Keratinocyte (primary cell): ENCODE measurements at regions not wholly inside any gene's neighbourhood (a gene's known extent, or its start where the extent isn't known, plus 50 kb on each side); places are given as distances from the start of the nearest gene placed in this dataset.

ENCODE experiments used
- CTCF ChIP-seq, 3 experiments: IDR thresholded peaks in 1 of 3; conservative IDR thresholded peaks in 1 of 3; optimal IDR thresholded peaks in 1 of 3; 2 replicates in 2 of 3; 3 replicates in 1 of 3; pipeline versions ENCODE3 to v1.5.1; 2011; ENCODE audit warnings: low read length in 3 of 3, mild to moderate bottlenecking in 3 of 3, moderate library complexity in 2 of 3, control low read depth in 1 of 3, inconsistent platforms in 1 of 3; ENCODE audit not compliant: insufficient read depth in 2 of 3; ENCODE audit errors: extremely low read depth in 1 of 3
- EZH2 ChIP-seq: IDR thresholded peaks from one replicate; pipeline ENCODE4 v1.6.1; 2012; ENCODE audit warnings: inconsistent platforms, mild to moderate bottlenecking, low read length, moderate library complexity

DNA sequence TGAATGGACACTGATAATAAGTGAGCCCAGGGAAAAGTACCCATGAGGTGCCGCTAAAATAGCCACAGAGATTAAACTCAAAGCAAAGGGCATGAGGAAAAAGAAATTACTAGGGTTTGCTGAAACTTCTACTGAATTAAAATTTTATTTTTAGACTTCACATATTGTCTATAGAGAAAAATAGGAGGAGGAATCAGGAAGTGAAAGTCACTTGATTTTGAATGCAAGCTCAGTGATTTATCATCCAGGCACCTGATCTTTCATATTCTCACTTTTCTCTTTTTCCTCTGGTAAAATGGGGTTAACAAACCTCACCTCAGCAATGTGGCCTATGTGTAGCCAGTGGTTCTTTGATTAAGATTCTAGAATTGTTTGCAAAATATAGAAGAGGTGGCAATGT is 479.8 kb downstream of the BCL11B start:
- no peak for TF ChIP-seq CTCF (optimal IDR thresholded peaks at IDR 0.05 in 1 of 3, IDR thresholded peaks at IDR 0.05 in 1 of 3, conservative IDR thresholded peaks at IDR 0.05 in 1 of 3; ENCODE audit: extremely low read depth in 1 of 3, insufficient read depth in 2 of 3, low read length in 3 of 3)
- no peak for TF ChIP-seq EZH2
